Adrenal gland (tissue), 5 donors: ENCODE measurements at regions not wholly inside any gene's neighbourhood (a gene's known extent, or its start where the extent isn't known, plus 50 kb on each side); places are given as distances from the start of the nearest gene placed in this dataset.

Source experiments
- CTCF ChIP-seq, 6 experiments: fragments of 450-650 bp in 4 of 6; fragments of 200-600 bp in 2 of 6; sonication (generic) in 1 of 6; IDR thresholded peaks; 1 replicate in 5 of 6; 2 replicates in 1 of 6; pipeline versions ENCODE4 v1.5.1 to v1.8.0; 2016 to 2021; ENCODE audit warnings: antibody characterized with exemption in 6 of 6, mild to moderate bottlenecking in 2 of 6, moderate library complexity in 1 of 6
- POLR2A ChIP-seq, 2 donors: fragments of 450-650 bp; IDR thresholded peaks; one replicate each; pipeline ENCODE4 v1.6.1; 2017; ENCODE audit warnings: antibody characterized with exemption in 2 of 2, mild to moderate bottlenecking in 2 of 2, moderate library complexity in 1 of 2
- donor health status: DM: no; HTN: no; CAD: no.

- no peak for TF ChIP-seq CTCF (IDR thresholded peaks at IDR 0.05)
- no peak for TF ChIP-seq POLR2A (IDR thresholded peaks at IDR 0.05)
These were observed 219.8 kb upstream of the DUSP10 start for GRCh38 chr1:221961532-221962292.
